ENCODE measurements at regions not wholly inside any gene's neighbourhood (a gene's known extent, or its start where the extent isn't known, plus 50 kb on each side); places are given as distances from the start of the nearest gene placed in this dataset.

DNA sequence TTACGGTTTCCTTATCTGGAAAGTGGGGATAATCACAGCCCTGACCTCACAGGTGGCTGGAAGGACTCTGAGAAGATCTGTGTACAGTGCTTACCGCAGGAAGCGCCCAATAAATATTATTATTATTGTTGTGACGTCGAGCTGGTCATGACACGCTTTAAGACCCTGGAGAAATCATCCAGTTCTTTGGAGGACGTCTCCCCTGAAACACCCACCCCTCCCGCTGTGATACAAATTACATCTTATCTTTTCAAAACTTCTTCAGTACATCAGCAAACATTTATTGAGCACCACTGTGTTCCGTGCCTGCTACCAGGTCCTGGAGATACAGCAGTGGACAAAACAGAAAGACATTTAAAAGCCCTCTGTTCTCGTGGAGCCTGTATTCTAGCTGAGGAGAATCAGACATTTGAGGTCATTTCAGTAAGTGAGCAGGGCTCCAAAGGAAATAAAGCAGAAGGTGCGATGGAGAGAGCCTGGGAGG, 118.7 kb downstream of the CEBPB start:
- no peaks in the 10 kb centered on the region for H4K20me1 ChIP-seq (ENCODE audit: insufficient read depth, low read length, poor library complexity, severe bottlenecking)
- TF ChIP-seq, protein P1, sequence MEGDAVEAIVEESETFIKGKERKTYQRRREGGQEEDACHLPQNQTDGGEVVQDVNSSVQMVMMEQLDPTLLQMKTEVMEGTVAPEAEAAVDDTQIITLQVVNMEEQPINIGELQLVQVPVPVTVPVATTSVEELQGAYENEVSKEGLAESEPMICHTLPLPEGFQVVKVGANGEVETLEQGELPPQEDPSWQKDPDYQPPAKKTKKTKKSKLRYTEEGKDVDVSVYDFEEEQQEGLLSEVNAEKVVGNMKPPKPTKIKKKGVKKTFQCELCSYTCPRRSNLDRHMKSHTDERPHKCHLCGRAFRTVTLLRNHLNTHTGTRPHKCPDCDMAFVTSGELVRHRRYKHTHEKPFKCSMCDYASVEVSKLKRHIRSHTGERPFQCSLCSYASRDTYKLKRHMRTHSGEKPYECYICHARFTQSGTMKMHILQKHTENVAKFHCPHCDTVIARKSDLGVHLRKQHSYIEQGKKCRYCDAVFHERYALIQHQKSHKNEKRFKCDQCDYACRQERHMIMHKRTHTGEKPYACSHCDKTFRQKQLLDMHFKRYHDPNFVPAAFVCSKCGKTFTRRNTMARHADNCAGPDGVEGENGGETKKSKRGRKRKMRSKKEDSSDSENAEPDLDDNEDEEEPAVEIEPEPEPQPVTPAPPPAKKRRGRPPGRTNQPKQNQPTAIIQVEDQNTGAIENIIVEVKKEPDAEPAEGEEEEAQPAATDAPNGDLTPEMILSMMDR (conservative IDR thresholded peaks at IDR 0.05; ENCODE audit: low read length): no peak
- TF ChIP-seq EZH2phosphoT487 (IDR thresholded peaks at IDR 0.05; ENCODE audit: borderline replicate concordance): no peak
- H3K9me3 ChIP-seq (ENCODE audit: insufficient read depth, low read depth, low read length): no peaks in the 10 kb centered on the region
- H3F3A ChIP-seq (ENCODE audit: low read depth): no peaks in the 10 kb centered on the region
- H2AFZ ChIP-seq (ENCODE audit: low read length): no peak overlapping the region
- H3K9ac ChIP-seq (ENCODE audit: low read depth, low read length, poor library complexity, severe bottlenecking): no peak overlapping the region
- no peak overlapping the region for H3K4me3 ChIP-seq (ENCODE audit: low read length, poor library complexity, severe bottlenecking)
- no peaks in the 10 kb centered on the region for H3K4me1 ChIP-seq (ENCODE audit: insufficient read depth, low read length, poor library complexity, severe bottlenecking)
- H3K4me2 ChIP-seq (ENCODE audit: low read depth, low read length, poor library complexity, severe bottlenecking): no peak overlapping the region
- H3K36me3 ChIP-seq (ENCODE audit: insufficient read depth, low read length): no peaks in the 10 kb centered on the region
- H3K9me2 ChIP-seq (replicated peaks; ENCODE audit: low read depth, low read length): no peaks in the 10 kb centered on the region
- no peaks in the 10 kb centered on the region for H3K79me2 ChIP-seq (ENCODE audit: insufficient read depth, low read length)
- H3K27me3 ChIP-seq (ENCODE audit: insufficient read depth, low read length, poor library complexity, severe bottlenecking): no peaks in the 10 kb centered on the region

DNA sequence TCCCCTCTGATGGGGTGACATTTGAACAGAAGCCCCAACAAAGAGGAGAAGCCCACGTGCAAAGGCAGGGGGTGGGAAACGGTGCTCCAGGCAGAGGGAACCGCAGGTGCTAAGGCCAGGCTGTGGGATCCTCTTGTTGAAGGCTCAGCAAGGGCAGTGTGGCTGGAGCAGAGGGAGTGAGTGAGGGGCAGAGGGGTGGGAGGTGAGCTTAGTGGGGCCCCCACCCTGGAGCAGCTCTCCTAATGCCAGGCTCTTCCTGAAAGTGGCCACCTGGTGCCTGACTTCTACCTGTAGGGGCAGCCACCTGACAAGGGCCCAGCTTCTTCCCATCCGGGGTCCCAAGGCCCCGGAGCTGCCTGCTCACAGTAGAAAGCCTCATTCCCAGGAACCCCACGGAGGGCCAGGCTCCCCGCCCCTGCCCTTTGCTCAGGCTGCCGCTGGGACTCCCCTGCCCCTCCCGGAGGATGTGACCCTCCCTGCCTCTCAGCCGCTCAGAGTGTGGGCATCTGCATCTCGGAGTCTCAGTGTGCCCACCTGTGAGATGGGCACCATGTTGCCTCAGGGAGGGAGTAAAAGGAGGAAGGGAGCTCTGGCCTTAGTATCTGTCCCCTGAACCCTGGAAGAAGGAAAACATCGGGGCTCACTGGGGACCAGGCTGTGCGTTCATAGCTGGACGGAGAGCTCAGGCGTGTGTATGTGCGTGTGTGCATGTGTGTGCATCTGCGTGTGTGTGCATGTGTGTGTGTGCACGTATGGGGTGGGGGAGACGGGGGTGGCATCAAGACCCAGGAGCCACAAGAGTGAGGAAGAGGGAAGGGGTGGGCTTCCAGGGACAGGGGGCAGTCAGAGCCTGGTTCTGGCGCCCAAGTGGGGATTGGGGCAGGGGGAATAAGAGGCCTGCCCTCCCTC, 119.4 kb downstream of the CEBPB start:
- H3K9me2 ChIP-seq (replicated peaks; ENCODE audit: low read depth, low read length): no peaks in the 10 kb centered on the region
- H3F3A ChIP-seq (ENCODE audit: low read depth): no peaks in the 10 kb centered on the region; the same call in 1 of the 2 replicates
- TF ChIP-seq EZH2phosphoT487 (IDR thresholded peaks at IDR 0.05; ENCODE audit: borderline replicate concordance): no peak
- TF ChIP-seq, protein P1 (conservative IDR thresholded peaks at IDR 0.05; ENCODE audit: low read length): no peak
- H3K79me2 ChIP-seq (ENCODE audit: insufficient read depth, low read length): no peaks in the 10 kb centered on the region
- H3K27me3 ChIP-seq (ENCODE audit: insufficient read depth, low read length, poor library complexity, severe bottlenecking): no peaks in the 10 kb centered on the region
- no peaks in the 10 kb centered on the region for H3K4me1 ChIP-seq (ENCODE audit: insufficient read depth, low read length, poor library complexity, severe bottlenecking)
- no peak overlapping the region for H2AFZ ChIP-seq (ENCODE audit: low read length)
- no peak overlapping the region for H3K4me3 ChIP-seq (ENCODE audit: low read length, poor library complexity, severe bottlenecking)
- no peaks in the 10 kb centered on the region for H3K36me3 ChIP-seq (ENCODE audit: insufficient read depth, low read length)
- H3K9me3 ChIP-seq (ENCODE audit: insufficient read depth, low read depth, low read length): no peaks in the 10 kb centered on the region
- H3K4me2 ChIP-seq (ENCODE audit: low read depth, low read length, poor library complexity, severe bottlenecking): no peak overlapping the region
- no peaks in the 10 kb centered on the region for H4K20me1 ChIP-seq (ENCODE audit: insufficient read depth, low read length, poor library complexity, severe bottlenecking)
- no peak overlapping the region for H3K9ac ChIP-seq (ENCODE audit: low read depth, low read length, poor library complexity, severe bottlenecking)

DNA sequence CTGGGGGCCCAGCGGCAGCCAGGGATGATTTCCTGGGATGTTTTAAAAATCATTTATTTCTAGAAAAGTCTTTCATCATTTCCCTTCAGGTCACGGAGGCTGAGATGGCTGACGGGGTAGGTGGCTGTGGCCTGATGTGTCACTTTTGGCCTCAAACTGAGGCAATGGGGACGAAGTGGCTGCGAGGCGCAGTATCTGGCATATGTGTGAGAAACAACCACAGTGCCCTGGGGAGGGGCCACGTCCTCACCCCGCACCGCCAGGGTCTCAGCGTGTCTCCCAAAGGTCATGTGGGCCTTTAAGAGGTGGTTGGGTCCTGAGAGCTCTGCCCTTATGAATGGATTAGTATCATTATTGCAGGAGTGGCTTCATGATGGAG, 120.0 kb downstream of the CEBPB start:
- no peak overlapping the region for H3K9ac ChIP-seq (ENCODE audit: low read depth, low read length, poor library complexity, severe bottlenecking)
- no peak overlapping the region for H3K4me3 ChIP-seq (ENCODE audit: low read length, poor library complexity, severe bottlenecking)
- H3K79me2 ChIP-seq (ENCODE audit: insufficient read depth, low read length): no peaks in the 10 kb centered on the region
- H4K20me1 ChIP-seq (ENCODE audit: insufficient read depth, low read length, poor library complexity, severe bottlenecking): no peaks in the 10 kb centered on the region
- no peaks in the 10 kb centered on the region for H3K4me1 ChIP-seq (ENCODE audit: insufficient read depth, low read length, poor library complexity, severe bottlenecking)
- no peaks in the 10 kb centered on the region; the same call in 1 of the 2 replicates for H3F3A ChIP-seq (ENCODE audit: low read depth)
- no peaks in the 10 kb centered on the region for H3K27me3 ChIP-seq (ENCODE audit: insufficient read depth, low read length, poor library complexity, severe bottlenecking)
- H3K4me2 ChIP-seq (ENCODE audit: low read depth, low read length, poor library complexity, severe bottlenecking): no peak overlapping the region
- H3K9me2 ChIP-seq (replicated peaks; ENCODE audit: low read depth, low read length): no peaks in the 10 kb centered on the region
- H2AFZ ChIP-seq (ENCODE audit: low read length): no peak overlapping the region
- H3K36me3 ChIP-seq (ENCODE audit: insufficient read depth, low read length): no peaks in the 10 kb centered on the region
- no peaks in the 10 kb centered on the region for H3K9me3 ChIP-seq (ENCODE audit: insufficient read depth, low read depth, low read length)
- no peak for TF ChIP-seq EZH2phosphoT487 (IDR thresholded peaks at IDR 0.05; ENCODE audit: borderline replicate concordance)
- TF ChIP-seq, protein P1 (conservative IDR thresholded peaks at IDR 0.05; ENCODE audit: low read length): no peak

Data from Loucy (cell line).